Parathyroid adenoma (tissue), 2 donors: ENCODE measurements at regions not wholly inside any gene's neighbourhood (a gene's known extent, or its start where the extent isn't known, plus 50 kb on each side); places are given as distances from the start of the nearest gene placed in this dataset.

Experiments used
- H2AFZ ChIP-seq: fragments of 300-600 bp; sonication (generic); one replicate; pipeline ENCODE4 v1.7.0; 2017; ENCODE audit warnings: antibody characterized with exemption, mild to moderate bottlenecking
- H3K27ac ChIP-seq: fragments of 300-600 bp; sonication (generic); one replicate; pipeline ENCODE4 v1.7.0; 2017
- H3K27me3 ChIP-seq: fragments of 300-600 bp; sonication (generic); one replicate; pipeline ENCODE4 v1.7.0; 2017; ENCODE audit warnings: low read length; ENCODE audit not compliant: control insufficient read depth, insufficient read depth
- H3K36me3 ChIP-seq: fragments of 300-600 bp; sonication (generic); one replicate; pipeline ENCODE4 v1.7.0; 2017; ENCODE audit warnings: low read length; ENCODE audit not compliant: control insufficient read depth, insufficient read depth
- H3K4me1 ChIP-seq: fragments of 300-600 bp; sonication (generic); one replicate; pipeline ENCODE4 v1.7.0; 2017; ENCODE audit warnings: control low read depth
- H3K4me2 ChIP-seq: fragments of 300-600 bp; sonication (generic); one replicate; pipeline ENCODE4 v1.7.0; 2017; ENCODE audit warnings: low read length
- H3K4me3 ChIP-seq: fragments of 300-600 bp; sonication (generic); one replicate; pipeline ENCODE4 v1.7.0; 2017; ENCODE audit warnings: low read depth, low read length
- H3K79me2 ChIP-seq: fragments of 300-600 bp; sonication (generic); one replicate; pipeline ENCODE4 v1.7.0; 2017; ENCODE audit warnings: control low read depth
- H3K9ac ChIP-seq: fragments of 300-600 bp; sonication (generic); one replicate; pipeline ENCODE4 v1.7.0; 2017; ENCODE audit warnings: mild to moderate bottlenecking
- H3K9me3 ChIP-seq: fragments of 300-600 bp; sonication (generic); one replicate; pipeline ENCODE4 v1.7.0; 2017; ENCODE audit warnings: low read length; ENCODE audit not compliant: control insufficient read depth
- TF ChIP-seq, protein P1 (sequence below): fragments of 300-600 bp; sonication (generic); IDR thresholded peaks from one replicate; pipeline ENCODE4 v1.7.0; 2017; ENCODE audit warnings: antibody characterized with exemption, mild to moderate bottlenecking
- donor health status: primary hyperparathyroidism.

DNA sequence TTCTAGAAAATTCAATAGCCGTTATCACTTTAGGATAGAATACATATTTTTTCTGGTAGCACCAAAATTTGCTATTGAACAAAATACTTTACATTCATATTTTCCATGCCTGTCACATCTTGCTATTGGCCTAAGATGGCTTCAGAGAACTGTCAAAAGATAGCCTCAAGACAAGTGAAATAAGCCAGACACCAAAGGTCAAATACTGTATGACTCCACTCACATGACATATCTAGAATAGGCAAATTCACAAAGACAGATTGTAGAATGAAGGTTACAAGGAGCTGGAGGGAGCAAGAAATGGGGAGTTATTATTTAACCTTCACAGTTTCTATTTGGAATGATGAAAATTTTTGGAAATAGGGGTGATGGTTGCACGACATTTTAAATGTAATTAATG lies 223.7 kb upstream of the ZC3H12C start:
- Histone ChIP-seq H3K4me2 (no peak overlapping the region), H3K9me3 (no peaks in the 10 kb centered on the region), H3K36me3 (no peaks in the 10 kb centered on the region), H3K27ac (no peak overlapping the region), H3K27me3 (no peaks in the 10 kb centered on the region), H2AFZ (no peak overlapping the region), H3K79me2 (no peaks in the 10 kb centered on the region), H3K9ac (no peak overlapping the region), H3K4me1 (no peaks in the 10 kb centered on the region), H3K4me3 (no peak overlapping the region)
- TF ChIP-seq, protein P1, sequence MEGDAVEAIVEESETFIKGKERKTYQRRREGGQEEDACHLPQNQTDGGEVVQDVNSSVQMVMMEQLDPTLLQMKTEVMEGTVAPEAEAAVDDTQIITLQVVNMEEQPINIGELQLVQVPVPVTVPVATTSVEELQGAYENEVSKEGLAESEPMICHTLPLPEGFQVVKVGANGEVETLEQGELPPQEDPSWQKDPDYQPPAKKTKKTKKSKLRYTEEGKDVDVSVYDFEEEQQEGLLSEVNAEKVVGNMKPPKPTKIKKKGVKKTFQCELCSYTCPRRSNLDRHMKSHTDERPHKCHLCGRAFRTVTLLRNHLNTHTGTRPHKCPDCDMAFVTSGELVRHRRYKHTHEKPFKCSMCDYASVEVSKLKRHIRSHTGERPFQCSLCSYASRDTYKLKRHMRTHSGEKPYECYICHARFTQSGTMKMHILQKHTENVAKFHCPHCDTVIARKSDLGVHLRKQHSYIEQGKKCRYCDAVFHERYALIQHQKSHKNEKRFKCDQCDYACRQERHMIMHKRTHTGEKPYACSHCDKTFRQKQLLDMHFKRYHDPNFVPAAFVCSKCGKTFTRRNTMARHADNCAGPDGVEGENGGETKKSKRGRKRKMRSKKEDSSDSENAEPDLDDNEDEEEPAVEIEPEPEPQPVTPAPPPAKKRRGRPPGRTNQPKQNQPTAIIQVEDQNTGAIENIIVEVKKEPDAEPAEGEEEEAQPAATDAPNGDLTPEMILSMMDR: no peak

- H3K79me2 ChIP-seq: no peaks in the 10 kb centered on the region
- no peaks in the 10 kb centered on the region for H3K27me3 ChIP-seq
- no peak overlapping the region for H3K27ac ChIP-seq
- no peak overlapping the region for H3K4me3 ChIP-seq
- H2AFZ ChIP-seq: no peak overlapping the region
- no peak overlapping the region for H3K9ac ChIP-seq
- TF ChIP-seq, protein P1: no peak
- H3K4me2 ChIP-seq: no peak overlapping the region
- H3K4me1 ChIP-seq: no peaks in the 10 kb centered on the region
- no peaks in the 10 kb centered on the region for H3K36me3 ChIP-seq
- H3K9me3 ChIP-seq: no peaks in the 10 kb centered on the region
These were observed 222.9 kb upstream of the ZC3H12C start for GRCh38 chr11:109870297-109870696.

- H3K36me3 ChIP-seq: no peaks in the 10 kb centered on the region
- TF ChIP-seq, protein P1: no peak
- H3K9ac ChIP-seq: no peak overlapping the region
- H3K9me3 ChIP-seq: no peaks in the 10 kb centered on the region
- no peaks in the 10 kb centered on the region for H3K79me2 ChIP-seq
- no peak overlapping the region for H2AFZ ChIP-seq
- H3K27ac ChIP-seq: no peak overlapping the region
- no peaks in the 10 kb centered on the region for H3K27me3 ChIP-seq
- H3K4me1 ChIP-seq: no peaks in the 10 kb centered on the region
- H3K4me2 ChIP-seq: no peak overlapping the region
- no peak overlapping the region for H3K4me3 ChIP-seq
These were observed 216.1 kb upstream of the ZC3H12C start for GRCh38 chr11:109877043-109877442.

DNA sequence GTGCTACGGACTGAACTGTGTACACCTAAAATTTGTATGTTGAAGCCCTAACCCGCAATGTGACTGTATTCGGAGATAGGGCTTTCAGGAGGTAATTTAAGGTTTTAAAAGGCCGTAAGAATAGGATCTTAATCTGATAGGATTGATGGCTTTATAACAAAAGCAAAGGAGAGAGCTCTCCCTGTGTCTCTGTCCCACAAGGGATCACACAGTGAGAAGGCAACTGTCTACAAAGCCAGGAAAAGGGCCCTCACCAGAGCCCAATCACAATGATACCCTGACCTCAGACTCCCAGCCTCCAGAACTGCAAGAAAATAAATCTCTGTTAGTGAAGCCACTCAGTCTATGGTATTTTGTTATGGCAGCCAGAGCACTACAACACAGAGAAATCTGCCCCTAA lies 208.7 kb upstream of the ZC3H12C start:
- no peaks in the 10 kb centered on the region for H3K4me1 ChIP-seq
- no peak overlapping the region for H3K27ac ChIP-seq
- no peak overlapping the region for H3K4me2 ChIP-seq
- no peaks in the 10 kb centered on the region for H3K9me3 ChIP-seq
- H2AFZ ChIP-seq: no peak overlapping the region
- H3K4me3 ChIP-seq: no peak overlapping the region
- no peaks in the 10 kb centered on the region for H3K27me3 ChIP-seq
- H3K9ac ChIP-seq: no peak overlapping the region
- H3K79me2 ChIP-seq: no peaks in the 10 kb centered on the region
- H3K36me3 ChIP-seq: no peaks in the 10 kb centered on the region
- TF ChIP-seq, protein P1: no peak

DNA sequence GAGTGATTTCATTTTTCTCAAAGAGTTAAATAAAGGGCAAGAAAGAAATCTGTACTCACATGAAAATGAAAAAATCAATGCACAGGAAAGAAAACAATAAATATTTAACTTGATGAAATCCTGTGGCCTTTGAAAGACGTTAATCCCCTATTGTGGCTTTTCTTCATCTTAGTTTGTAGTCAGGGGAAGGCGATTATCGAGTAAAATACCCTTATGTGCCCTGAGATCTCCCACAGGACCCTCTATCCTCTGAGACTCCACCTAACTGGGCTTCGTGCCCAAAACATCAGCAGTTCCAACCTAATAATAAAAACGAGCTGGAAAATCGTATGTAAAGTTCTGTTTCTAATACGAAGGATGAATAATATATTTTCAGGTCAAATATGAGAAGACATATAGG lies 208.2 kb upstream of the ZC3H12C start:
- Histone ChIP-seq H3K4me1 (no peaks in the 10 kb centered on the region), H3K27me3 (no peaks in the 10 kb centered on the region), H3K4me3 (no peak overlapping the region), H3K79me2 (no peaks in the 10 kb centered on the region), H3K9ac (no peak overlapping the region), H3K27ac (no peak overlapping the region), H3K36me3 (no peaks in the 10 kb centered on the region), H3K4me2 (no peak overlapping the region), H3K9me3 (no peaks in the 10 kb centered on the region), H2AFZ (no peak overlapping the region)
- TF ChIP-seq, protein P1: no peak
